Smooth muscle cell (in vitro differentiated cells): ENCODE measurements at regions not wholly inside any gene's neighbourhood (a gene's known extent, or its start where the extent isn't known, plus 50 kb on each side); places are given as distances from the start of the nearest gene placed in this dataset.

ENCODE experiments used
- DNase-seq: peaks from one replicate; lab custom pipeline; 2025; ENCODE audit not compliant: unreplicated experiment; lab: John Stamatoyannopoulos, UW
- H2AFZ ChIP-seq: fragments of 200-600 bp; sonication (generic); 2 replicates; pipeline ENCODE4 v1.6.0; 2016; ENCODE audit warnings: antibody characterized with exemption, low read depth, mild to moderate bottlenecking
- H3F3A ChIP-seq: fragments of 200-600 bp; sonication (generic); 2 replicates; pipeline ENCODE4 v1.6.0; 2017; ENCODE audit warnings: antibody characterized with exemption, low read depth
- H3K27ac ChIP-seq: fragments of 200-600 bp; sonication (generic); 2 replicates; pipeline ENCODE4 v1.5.1; 2016; ENCODE audit warnings: low read depth, mild to moderate bottlenecking
- H3K27me3 ChIP-seq: fragments of 200-600 bp; sonication (generic); 2 replicates; pipeline ENCODE4 v1.6.1; 2016; ENCODE audit warnings: low read depth, mild to moderate bottlenecking
- H3K36me3 ChIP-seq: fragments of 200-600 bp; sonication (generic); 2 replicates; pipeline ENCODE4 v1.5.1; 2016; ENCODE audit warnings: low read depth
- H3K4me1 ChIP-seq: fragments of 200-600 bp; sonication (generic); 2 replicates; pipeline ENCODE4 v1.5.1; 2016; ENCODE audit warnings: low read depth
- H3K4me2 ChIP-seq: fragments of 200-600 bp; sonication (generic); 2 replicates; pipeline ENCODE4 v1.6.0; 2016; ENCODE audit warnings: mild to moderate bottlenecking
- H3K4me3 ChIP-seq: fragments of 200-600 bp; sonication (generic); 2 replicates; pipeline ENCODE4 v1.5.1; 2016; ENCODE audit warnings: mild to moderate bottlenecking
- H3K79me2 ChIP-seq: fragments of 200-600 bp; sonication (generic); 2 replicates; pipeline ENCODE4 v1.6.0; 2016; ENCODE audit warnings: low read depth, mild to moderate bottlenecking
- H3K9ac ChIP-seq: fragments of 200-600 bp; sonication (generic); 2 replicates; pipeline ENCODE4 v1.6.0; 2016; ENCODE audit warnings: low read depth
- H3K9me3 ChIP-seq: fragments of 200-600 bp; sonication (generic); replicated peaks from 2 replicates; pipeline ENCODE4 v1.5.1; 2016; ENCODE audit warnings: low read depth
- H4K20me1 ChIP-seq: fragments of 200-600 bp; sonication (generic); 2 replicates; pipeline ENCODE4 v1.6.0; 2016; ENCODE audit warnings: low read depth
- WGBS: methylation state at CpG from one replicate; pipeline ENCODE4 v1.1.7; 2016; ENCODE audit warnings: low lambda C conversion rate; 5-methylcytosine and 5-hydroxymethylcytosine counted together
- TF ChIP-seq, protein P1 (sequence below): fragments of 200-600 bp; sonication (generic); IDR thresholded peaks from 2 replicates; pipeline ENCODE4 v1.5.1; 2017; ENCODE audit warnings: borderline replicate concordance, mild to moderate bottlenecking, antibody characterized with exemption; ENCODE audit not compliant: insufficient read depth, poor library complexity, severe bottlenecking

GRCh38 chr2:185318271-185318724, 420.3 kb upstream of the FSIP2 start:
- H3F3A ChIP-seq: no peaks in the 10 kb centered on the region
- no peak overlapping the region for H3K4me3 ChIP-seq
- H3K27ac ChIP-seq: no peak overlapping the region
- no peaks in the 10 kb centered on the region for H3K4me1 ChIP-seq
- H3K9me3 ChIP-seq: no peaks in the 10 kb centered on the region
- H3K27me3 ChIP-seq: no peaks in the 10 kb centered on the region
- no peaks in the 10 kb centered on the region for H3K79me2 ChIP-seq
- H3K4me2 ChIP-seq: no peak overlapping the region
- DNase-seq: no peak
- TF ChIP-seq, protein P1, sequence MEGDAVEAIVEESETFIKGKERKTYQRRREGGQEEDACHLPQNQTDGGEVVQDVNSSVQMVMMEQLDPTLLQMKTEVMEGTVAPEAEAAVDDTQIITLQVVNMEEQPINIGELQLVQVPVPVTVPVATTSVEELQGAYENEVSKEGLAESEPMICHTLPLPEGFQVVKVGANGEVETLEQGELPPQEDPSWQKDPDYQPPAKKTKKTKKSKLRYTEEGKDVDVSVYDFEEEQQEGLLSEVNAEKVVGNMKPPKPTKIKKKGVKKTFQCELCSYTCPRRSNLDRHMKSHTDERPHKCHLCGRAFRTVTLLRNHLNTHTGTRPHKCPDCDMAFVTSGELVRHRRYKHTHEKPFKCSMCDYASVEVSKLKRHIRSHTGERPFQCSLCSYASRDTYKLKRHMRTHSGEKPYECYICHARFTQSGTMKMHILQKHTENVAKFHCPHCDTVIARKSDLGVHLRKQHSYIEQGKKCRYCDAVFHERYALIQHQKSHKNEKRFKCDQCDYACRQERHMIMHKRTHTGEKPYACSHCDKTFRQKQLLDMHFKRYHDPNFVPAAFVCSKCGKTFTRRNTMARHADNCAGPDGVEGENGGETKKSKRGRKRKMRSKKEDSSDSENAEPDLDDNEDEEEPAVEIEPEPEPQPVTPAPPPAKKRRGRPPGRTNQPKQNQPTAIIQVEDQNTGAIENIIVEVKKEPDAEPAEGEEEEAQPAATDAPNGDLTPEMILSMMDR: no peak
- no peak overlapping the region for H2AFZ ChIP-seq
- no peaks in the 10 kb centered on the region for H3K36me3 ChIP-seq
- WGBS: 39% methylated on average over 2 of the region's 2 CpGs
- no peak overlapping the region for H3K9ac ChIP-seq
- no peaks in the 10 kb centered on the region for H4K20me1 ChIP-seq

GRCh38 chr2:185335879-185336278, 402.7 kb upstream of the FSIP2 start:
- Histone ChIP-seq H3K4me3 (no peak overlapping the region), H3K4me2 (no peak overlapping the region), H3K9me3 (peaks cover 2% of the 10 kb centered on the region), H4K20me1 (no peaks in the 10 kb centered on the region), H3K4me1 (no peaks in the 10 kb centered on the region), H3K27me3 (no peaks in the 10 kb centered on the region), H3F3A (no peaks in the 10 kb centered on the region), H3K36me3 (no peaks in the 10 kb centered on the region), H3K9ac (no peak overlapping the region), H3K27ac (no peak overlapping the region), H2AFZ (no peak overlapping the region), H3K79me2 (no peaks in the 10 kb centered on the region)
- WGBS: 91% methylated on average over 3 of the region's 3 CpGs
- TF ChIP-seq, protein P1: no peak
- DNase-seq: no peak

- no peak for DNase-seq
- TF ChIP-seq, protein P1: no peak
- no peaks in the 10 kb centered on the region for H3F3A ChIP-seq
Measured at GRCh38 chr2:185337033-185337432, 401.6 kb upstream of the FSIP2 start.

GRCh38 chr2:185338104-185338503, 400.5 kb upstream of the FSIP2 start:
- Histone ChIP-seq H3K4me3 (no peak overlapping the region), H2AFZ (no peak overlapping the region), H3F3A (no peaks in the 10 kb centered on the region), H3K27me3 (no peaks in the 10 kb centered on the region), H3K9me3 (peaks cover 2% of the 10 kb centered on the region), H4K20me1 (no peaks in the 10 kb centered on the region), H3K36me3 (no peaks in the 10 kb centered on the region), H3K4me2 (no peak overlapping the region), H3K4me1 (no peaks in the 10 kb centered on the region), H3K79me2 (no peaks in the 10 kb centered on the region), H3K27ac (no peak overlapping the region), H3K9ac (no peak overlapping the region)
- WGBS: 86% methylated on average over 2 of the region's 2 CpGs
- DNase-seq: no peak
- TF ChIP-seq, protein P1: no peak

More at GRCh38 chr2:185337033-185337432, 401.6 kb upstream of the FSIP2 start:
- Histone ChIP-seq H3K36me3 (no peaks in the 10 kb centered on the region), H3K79me2 (no peaks in the 10 kb centered on the region), H2AFZ (no peak overlapping the region), H4K20me1 (no peaks in the 10 kb centered on the region), H3K27ac (no peak overlapping the region), H3K9me3 (peaks cover 2% of the 10 kb centered on the region), H3K4me3 (no peak overlapping the region), H3K9ac (no peak overlapping the region), H3K4me1 (no peaks in the 10 kb centered on the region), H3K27me3 (no peaks in the 10 kb centered on the region), H3K4me2 (no peak overlapping the region)
- WGBS: 93% methylated on average over 1 of the region's 1 CpG
